Upper lobe of left lung (tissue), 4 donors: ENCODE measurements at regions not wholly inside any gene's neighbourhood (a gene's known extent, or its start where the extent isn't known, plus 50 kb on each side); places are given as distances from the start of the nearest gene placed in this dataset.

Source experiments
- EP300 ChIP-seq, 4 donors: sonication (generic); formaldehyde crosslinking; IDR thresholded peaks; one replicate each; pipeline ENCODE4 v1.5.1; 2017; ENCODE audit warnings: antibody characterized with exemption in 4 of 4, control low read depth in 2 of 4
- POLR2A ChIP-seq, 4 donors: fragments of 450-650 bp; IDR thresholded peaks; one replicate each; pipeline ENCODE4 v1.5.1; 2016 to 2017; ENCODE audit warnings: antibody characterized with exemption in 4 of 4, mild to moderate bottlenecking in 2 of 4
- POLR2AphosphoS5 ChIP-seq, 2 donors: sonication (generic); formaldehyde crosslinking; IDR thresholded peaks; one replicate each; pipeline ENCODE4 v1.5.1; 2017; ENCODE audit warnings: antibody characterized with exemption in 2 of 2
- TF ChIP-seq, protein P1 (sequence below), 6 experiments: fragments of 450-650 bp in 4 of 6; fragments of 200-600 bp in 2 of 6; sonication (generic) in 2 of 6; IDR thresholded peaks; one replicate each; pipeline ENCODE4 v1.5.1; 2016 to 2019; ENCODE audit warnings: antibody characterized with exemption in 6 of 6

DNA sequence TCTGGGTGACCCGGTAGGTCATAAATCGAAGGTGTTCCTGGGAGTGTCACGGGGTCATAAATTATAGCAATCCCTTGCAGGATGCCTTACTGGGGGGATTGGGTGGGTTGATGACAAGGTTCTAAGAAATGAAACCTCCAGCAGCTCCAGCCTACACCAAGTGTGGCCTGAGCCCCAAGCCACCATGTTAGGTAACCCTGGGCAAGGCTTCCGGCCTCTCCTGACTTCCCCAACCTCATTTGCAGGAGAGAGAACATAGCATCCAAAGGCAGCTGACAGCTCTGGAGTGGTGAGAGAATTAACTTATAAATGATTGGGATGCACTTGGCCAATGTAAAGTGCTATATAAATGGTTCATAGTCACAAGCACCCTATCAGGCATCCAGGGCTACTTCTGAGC lies 52.8 kb upstream of the TMEM273 start:
- no peak for TF ChIP-seq POLR2AphosphoS5 (IDR thresholded peaks at IDR 0.05)
- TF ChIP-seq, protein P1, sequence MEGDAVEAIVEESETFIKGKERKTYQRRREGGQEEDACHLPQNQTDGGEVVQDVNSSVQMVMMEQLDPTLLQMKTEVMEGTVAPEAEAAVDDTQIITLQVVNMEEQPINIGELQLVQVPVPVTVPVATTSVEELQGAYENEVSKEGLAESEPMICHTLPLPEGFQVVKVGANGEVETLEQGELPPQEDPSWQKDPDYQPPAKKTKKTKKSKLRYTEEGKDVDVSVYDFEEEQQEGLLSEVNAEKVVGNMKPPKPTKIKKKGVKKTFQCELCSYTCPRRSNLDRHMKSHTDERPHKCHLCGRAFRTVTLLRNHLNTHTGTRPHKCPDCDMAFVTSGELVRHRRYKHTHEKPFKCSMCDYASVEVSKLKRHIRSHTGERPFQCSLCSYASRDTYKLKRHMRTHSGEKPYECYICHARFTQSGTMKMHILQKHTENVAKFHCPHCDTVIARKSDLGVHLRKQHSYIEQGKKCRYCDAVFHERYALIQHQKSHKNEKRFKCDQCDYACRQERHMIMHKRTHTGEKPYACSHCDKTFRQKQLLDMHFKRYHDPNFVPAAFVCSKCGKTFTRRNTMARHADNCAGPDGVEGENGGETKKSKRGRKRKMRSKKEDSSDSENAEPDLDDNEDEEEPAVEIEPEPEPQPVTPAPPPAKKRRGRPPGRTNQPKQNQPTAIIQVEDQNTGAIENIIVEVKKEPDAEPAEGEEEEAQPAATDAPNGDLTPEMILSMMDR (IDR thresholded peaks at IDR 0.05): no peak
- TF ChIP-seq POLR2A (IDR thresholded peaks at IDR 0.05): no peak
- no peak for TF ChIP-seq EP300 (IDR thresholded peaks at IDR 0.05)
